Tibial nerve (tissue), 4 donors: ENCODE measurements at regions not wholly inside any gene's neighbourhood (a gene's known extent, or its start where the extent isn't known, plus 50 kb on each side); places are given as distances from the start of the nearest gene placed in this dataset.

ENCODE experiments used
- CTCF ChIP-seq, 5 experiments: fragments of 200-600 bp in 3 of 5; fragments of 450-650 bp in 2 of 5; sonication (generic) in 3 of 5; IDR thresholded peaks; one replicate each; pipeline ENCODE4 v1.5.1; 2016 to 2019; ENCODE audit warnings: antibody characterized with exemption in 5 of 5, mild to moderate bottlenecking in 3 of 5, moderate library complexity in 2 of 5
- EP300 ChIP-seq, 2 donors: sonication (generic); formaldehyde crosslinking; IDR thresholded peaks; one replicate each; pipeline ENCODE4 v1.6.1; 2017; ENCODE audit warnings: antibody characterized with exemption in 2 of 2, mild to moderate bottlenecking in 1 of 2

GRCh38 chr10:83397806-83398205 lies 741.5 kb upstream of the GHITM start:
- TF ChIP-seq CTCF (IDR thresholded peaks at IDR 0.05) (no peak), EP300 (IDR thresholded peaks at IDR 0.05) (no peak)
